ENCODE measurements at regions not wholly inside any gene's neighbourhood (a gene's known extent, or its start where the extent isn't known, plus 50 kb on each side); places are given as distances from the start of the nearest gene placed in this dataset.

- DNase-seq = no peak
Observed at GRCh38 chr4:178448372-178449035, 1006.3 kb upstream of the AGA start.

DNA sequence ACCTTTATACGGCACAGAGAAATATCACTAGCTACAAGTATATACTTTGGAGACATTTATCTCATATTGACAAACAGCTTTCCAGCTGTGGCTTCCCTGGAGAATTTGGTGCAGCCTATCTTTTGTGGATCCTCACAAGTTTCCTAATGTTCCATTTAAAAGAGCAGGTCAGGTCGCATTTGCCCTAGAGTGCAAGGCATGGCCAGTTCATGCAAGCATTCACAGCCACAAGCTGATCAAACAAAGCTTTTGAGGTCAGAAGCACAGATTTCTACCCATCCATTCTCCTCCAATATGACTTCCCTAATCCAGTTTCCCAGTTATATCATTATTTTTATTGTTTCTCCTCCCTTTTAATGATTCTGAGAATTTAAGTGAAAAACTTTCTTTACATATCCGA, 1008.4 kb upstream of the AGA start:
- DNase-seq = no peak

- DNase-seq = no peak
Observed at GRCh38 chr4:178453057-178453456, 1010.8 kb upstream of the AGA start.

DNA sequence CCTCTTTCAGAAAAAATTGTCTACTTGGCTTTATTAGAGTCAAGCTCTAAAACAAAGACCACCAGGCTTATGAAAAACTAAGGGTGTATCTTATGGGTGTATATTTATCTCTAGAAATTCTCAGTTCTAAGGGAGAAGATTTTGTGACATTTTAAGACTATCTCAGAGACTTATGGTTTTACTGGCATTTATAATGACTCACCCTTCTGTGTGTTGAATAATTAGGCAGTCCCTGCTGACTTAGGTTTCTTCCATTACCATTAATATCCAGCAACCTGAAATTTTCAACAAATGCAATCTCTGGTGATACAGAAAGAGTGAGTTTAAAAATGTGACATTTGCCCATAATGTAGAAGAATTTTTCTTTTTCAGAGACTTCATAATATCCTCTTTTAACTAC, 1015.0 kb upstream of the AGA start:
- no peak for DNase-seq

DNA sequence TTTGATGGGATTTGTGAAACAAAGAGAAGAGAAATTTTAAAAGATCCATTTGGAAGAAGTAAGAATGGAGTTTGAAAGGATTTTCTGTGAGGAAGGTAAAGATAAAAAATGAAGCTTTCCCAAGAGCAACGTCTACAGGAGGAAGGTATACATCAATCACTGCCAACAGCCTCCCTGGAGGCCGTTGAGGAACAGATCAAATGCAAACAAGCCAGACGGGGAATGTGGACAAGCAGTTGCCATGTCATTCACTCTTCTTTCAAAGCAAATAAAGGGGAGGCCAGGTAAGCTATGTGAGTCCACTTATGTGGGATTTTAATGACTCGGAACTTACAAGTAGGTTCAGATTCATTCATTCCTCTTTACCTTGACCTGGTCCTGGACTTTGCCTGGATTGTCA, 1020.5 kb upstream of the AGA start:
- DNase-seq = peak; percentile 25

- no peak for DNase-seq
Observed at GRCh38 chr4:178463747-178464146, 1021.5 kb upstream of the AGA start.

DNA sequence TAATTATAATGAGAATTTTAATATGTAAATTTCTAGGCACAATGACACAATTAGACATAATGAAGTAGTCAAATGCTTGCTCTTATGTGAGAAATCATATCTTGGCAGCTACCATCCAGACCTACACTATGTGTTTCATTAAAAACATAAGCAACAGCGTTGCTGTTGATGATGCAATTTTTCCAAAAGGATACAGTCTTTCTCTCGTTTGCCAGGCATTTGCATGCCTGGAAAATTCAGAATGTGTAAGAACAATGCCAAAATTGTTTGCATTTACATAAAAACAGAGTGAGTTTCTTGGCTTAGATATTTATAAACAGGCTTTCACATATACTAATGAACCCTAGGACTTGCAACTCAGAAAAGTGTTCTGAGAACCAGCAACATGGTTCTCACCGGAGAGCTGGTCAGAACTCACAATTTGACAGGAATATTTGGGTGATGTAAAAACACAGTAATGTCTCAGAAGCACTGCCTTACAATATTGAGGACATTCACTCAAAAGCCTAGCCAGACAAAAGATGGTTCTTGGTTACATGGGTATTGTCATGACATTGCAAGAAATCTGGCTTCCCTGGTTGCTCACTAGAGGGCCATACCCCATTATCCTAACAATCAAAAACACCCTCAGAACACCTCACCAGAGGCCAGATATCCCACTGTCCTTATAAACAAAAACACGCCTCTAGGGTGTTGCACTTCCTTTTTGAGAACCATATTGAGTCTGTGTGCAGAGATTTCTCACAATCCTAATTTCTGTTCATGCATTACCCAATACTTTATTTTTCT, 1029.0 kb upstream of the AGA start:
- no peak for DNase-seq

DNA sequence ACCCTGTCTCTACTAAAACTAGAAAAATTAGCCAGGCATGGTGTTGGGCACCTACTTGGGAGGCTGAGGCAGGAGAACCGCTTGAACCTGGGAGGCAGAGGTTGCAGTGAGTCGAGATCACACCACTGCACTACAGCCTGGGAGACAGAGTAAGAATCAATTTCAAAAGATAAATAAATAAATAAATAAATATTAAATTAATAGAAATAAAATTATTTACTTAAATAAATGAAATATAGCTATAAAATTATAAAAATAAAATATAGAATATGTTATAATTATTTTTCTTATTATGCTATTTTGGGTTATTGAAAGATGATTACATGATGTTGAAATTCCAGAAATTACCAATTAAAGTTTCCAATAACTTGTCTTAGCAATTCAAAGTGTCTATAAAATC, 1029.8 kb upstream of the AGA start:
- no peak for DNase-seq

DNA sequence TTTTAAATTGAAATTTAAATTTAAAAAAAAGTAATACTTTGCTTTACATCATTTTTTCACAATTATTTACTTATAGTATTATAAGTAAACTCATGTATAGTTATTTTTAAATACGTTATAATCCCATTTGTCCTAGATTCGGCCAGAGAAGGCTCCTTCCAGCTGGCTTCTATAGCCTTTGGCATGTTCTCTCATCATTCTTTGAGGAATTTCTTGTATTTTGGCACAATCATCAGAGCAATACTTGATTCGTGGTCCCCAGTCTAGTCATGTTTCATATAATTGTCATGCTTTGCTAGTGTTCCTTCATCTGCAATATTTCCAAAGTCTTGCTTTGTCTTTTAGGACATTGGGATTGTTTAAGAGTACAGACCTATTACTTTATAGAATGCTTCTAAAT, 1037.9 kb upstream of the AGA start:
- DNase-seq = no peak

DNA sequence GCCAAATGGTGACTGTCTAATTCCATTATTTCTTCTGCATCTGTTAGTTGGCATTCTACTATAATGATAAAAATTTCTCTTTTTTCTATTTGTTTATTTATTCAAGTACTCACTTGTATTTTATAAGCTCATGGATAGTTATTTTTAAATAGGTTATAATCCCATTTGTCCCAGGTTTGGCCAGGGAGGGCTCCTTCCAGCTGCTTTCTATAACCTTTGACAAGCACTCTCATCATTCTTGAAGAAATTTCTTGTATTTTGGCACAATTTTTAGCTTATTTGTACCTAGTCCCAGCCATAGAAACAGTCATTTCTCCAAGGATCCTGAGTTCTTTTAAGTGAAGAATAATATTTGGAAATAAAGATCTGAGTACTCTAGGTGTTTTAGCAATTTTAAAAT, 1038.6 kb upstream of the AGA start:
- no peak for DNase-seq

DNA sequence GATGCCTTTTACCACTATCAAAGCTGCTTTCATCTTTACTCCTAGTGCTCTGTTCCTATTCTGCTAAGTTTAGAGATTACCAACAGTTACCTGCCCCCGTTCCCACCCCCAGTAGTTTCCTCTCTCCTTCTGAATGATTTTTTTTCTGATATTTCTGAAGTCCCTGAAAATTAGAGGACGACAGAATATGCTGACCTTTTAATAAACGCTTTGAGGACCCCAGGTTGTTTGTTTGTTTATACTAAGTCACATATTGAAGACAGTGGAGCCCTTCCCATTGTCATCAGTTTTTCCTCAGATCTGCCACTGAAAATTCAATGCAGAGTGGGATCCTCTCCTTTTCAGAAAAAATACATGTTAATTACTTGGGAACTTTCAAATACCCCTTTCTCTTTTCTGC, 1039.3 kb upstream of the AGA start:
- no peak for DNase-seq

- DNase-seq = no peak
Observed at GRCh38 chr4:178523038-178523437, 1080.8 kb upstream of the AGA start.

- no peak for DNase-seq
Observed at GRCh38 chr4:178535939-178536579, 1093.8 kb upstream of the AGA start.

- DNase-seq = peak; percentile 7
Observed at GRCh38 chr4:178553201-178553600, 1111.0 kb upstream of the AGA start.

DNA sequence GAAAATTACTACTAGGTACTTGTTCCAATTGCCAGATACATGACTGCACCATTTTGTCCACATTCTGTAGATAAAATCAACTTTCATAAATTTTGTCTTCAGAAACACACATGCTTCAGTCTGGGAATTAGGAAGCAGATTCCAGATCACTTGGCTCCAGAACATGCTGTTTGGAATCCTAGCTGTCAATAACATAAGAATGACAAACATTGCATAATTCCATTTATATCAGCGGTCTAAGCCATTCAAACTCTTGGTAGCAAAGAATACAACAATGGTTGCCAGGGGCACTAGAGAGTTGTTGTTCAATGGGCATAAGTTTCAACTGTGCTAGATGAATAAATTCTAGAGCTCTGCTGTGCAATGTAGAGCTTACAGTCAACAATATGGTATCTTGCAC, 1112.1 kb upstream of the AGA start:
- DNase-seq = no peak

- no peak for DNase-seq
Observed at GRCh38 chr4:178556796-178557195, 1114.6 kb upstream of the AGA start.

- DNase-seq = no peak
Observed at GRCh38 chr4:178577933-178578332, 1135.7 kb upstream of the AGA start.

- DNase-seq = no peak
Observed at GRCh38 chr4:178595500-178596138, 1153.4 kb upstream of the AGA start.

DNA sequence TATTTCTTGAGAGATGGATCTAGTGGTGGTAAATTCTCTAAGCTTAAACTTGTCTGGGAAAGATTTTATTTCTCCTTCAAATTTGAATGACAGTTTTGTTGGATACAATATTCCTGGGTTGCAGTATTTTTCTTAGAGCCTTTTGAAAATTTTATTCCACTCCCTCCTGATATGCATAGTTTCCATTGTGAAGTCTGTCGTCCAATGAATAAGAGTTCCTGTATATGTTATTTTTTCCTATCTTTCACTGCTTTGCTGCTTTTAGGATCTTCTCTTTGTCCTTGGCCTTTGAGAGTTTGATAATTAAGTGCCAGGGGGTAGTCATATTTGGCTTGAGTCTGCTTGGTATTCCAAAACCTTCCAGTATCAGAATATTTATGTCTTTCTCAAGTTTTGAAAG, 1156.4 kb upstream of the AGA start:
- no peak for DNase-seq

GRCh38 chr4:178599521-178599920, 1157.3 kb upstream of the AGA start:
- DNase-seq = no peak

DNA sequence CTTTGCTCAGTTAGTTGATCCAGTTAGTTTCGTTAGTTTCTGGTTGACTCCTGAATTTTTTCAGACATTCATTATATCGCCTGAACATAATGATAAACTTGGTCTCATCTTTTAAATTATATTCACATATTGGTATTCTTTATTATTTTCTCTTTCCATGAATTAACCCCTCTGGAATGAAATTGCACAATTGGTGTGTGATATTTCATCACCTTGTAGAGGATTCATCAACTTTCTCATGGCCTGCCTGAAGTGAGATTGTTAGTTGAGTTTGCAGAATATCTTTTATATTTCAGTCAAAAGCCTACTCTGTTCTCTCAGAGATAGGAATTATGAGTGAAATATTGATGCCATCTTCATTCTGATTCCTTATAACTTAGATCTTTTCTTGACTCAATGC, 1160.6 kb upstream of the AGA start:
- no peak for DNase-seq

- no peak for DNase-seq
Observed at GRCh38 chr4:178611062-178611461, 1168.8 kb upstream of the AGA start.

- DNase-seq = no peak
Observed at GRCh38 chr4:178612733-178613132, 1170.5 kb upstream of the AGA start.

- no peak for DNase-seq
Observed at GRCh38 chr4:178632415-178632814, 1190.2 kb upstream of the AGA start.
